GM23248 (cell line): ENCODE measurements at regions not wholly inside any gene's neighbourhood (a gene's known extent, or its start where the extent isn't known, plus 50 kb on each side); places are given as distances from the start of the nearest gene placed in this dataset.

ENCODE experiments used
- EZH2 ChIP-seq: fragments of 200-600 bp; sonication (generic); IDR thresholded peaks from 2 replicates; pipeline ENCODE4 v1.6.1; 2018; ENCODE audit warnings: antibody characterized with exemption, mild to moderate bottlenecking; ENCODE audit not compliant: insufficient read depth, poor library complexity, severe bottlenecking
- EZH2phosphoT487 ChIP-seq: fragments of 200-600 bp; sonication (generic); IDR thresholded peaks from 2 replicates; pipeline ENCODE4 v1.6.1; 2018; ENCODE audit warnings: antibody characterized with exemption, moderate library complexity, mild to moderate bottlenecking, low read depth; ENCODE audit not compliant: insufficient read depth

GRCh38 chrX:3462166-3462508, 115.7 kb upstream of the MXRA5 start:
- TF ChIP-seq EZH2phosphoT487 (no peak), EZH2 (no peak)
